ENCODE measurements at regions not wholly inside any gene's neighbourhood (a gene's known extent, or its start where the extent isn't known, plus 50 kb on each side); places are given as distances from the start of the nearest gene placed in this dataset.

DNA sequence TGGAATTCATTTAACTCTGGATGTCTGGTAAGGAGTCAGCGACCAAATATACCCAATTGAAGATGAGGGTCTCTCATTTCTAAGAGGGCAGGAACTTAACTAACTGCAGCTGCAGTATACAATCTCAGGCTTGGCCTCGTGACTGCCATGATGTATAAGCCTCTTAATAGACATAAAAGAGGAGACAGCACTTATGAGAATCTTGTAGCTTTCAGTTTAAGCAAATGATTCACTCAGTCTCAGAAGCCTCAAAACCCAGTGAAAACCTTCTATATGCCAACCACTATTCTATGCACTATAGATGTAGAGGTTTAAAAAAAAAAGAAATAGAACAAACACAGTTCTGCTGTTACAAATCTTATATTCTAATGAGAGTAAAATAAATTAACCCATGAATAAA lies 513.9 kb downstream of the TBL1XR1 start:
- H3K4me3 ChIP-seq (ENCODE audit: low read depth, low read length) = no peak overlapping the region
- TF ChIP-seq, protein P1, sequence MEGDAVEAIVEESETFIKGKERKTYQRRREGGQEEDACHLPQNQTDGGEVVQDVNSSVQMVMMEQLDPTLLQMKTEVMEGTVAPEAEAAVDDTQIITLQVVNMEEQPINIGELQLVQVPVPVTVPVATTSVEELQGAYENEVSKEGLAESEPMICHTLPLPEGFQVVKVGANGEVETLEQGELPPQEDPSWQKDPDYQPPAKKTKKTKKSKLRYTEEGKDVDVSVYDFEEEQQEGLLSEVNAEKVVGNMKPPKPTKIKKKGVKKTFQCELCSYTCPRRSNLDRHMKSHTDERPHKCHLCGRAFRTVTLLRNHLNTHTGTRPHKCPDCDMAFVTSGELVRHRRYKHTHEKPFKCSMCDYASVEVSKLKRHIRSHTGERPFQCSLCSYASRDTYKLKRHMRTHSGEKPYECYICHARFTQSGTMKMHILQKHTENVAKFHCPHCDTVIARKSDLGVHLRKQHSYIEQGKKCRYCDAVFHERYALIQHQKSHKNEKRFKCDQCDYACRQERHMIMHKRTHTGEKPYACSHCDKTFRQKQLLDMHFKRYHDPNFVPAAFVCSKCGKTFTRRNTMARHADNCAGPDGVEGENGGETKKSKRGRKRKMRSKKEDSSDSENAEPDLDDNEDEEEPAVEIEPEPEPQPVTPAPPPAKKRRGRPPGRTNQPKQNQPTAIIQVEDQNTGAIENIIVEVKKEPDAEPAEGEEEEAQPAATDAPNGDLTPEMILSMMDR (IDR thresholded peaks at IDR 0.05; ENCODE audit: insufficient read depth, low read depth, low read length) = no peak
- no peak for DNase-seq (ENCODE audit: low read depth)

GRCh38 chr3:176663837-176664831 lies 533.1 kb downstream of the TBL1XR1 start:
- TF ChIP-seq, protein P1 (IDR thresholded peaks at IDR 0.05; ENCODE audit: insufficient read depth, low read depth, low read length) = peak; percentile 38
- no peak overlapping the region for H3K4me3 ChIP-seq (ENCODE audit: low read depth, low read length)
- peak; percentile 71 for DNase-seq (ENCODE audit: low read depth)

DNA sequence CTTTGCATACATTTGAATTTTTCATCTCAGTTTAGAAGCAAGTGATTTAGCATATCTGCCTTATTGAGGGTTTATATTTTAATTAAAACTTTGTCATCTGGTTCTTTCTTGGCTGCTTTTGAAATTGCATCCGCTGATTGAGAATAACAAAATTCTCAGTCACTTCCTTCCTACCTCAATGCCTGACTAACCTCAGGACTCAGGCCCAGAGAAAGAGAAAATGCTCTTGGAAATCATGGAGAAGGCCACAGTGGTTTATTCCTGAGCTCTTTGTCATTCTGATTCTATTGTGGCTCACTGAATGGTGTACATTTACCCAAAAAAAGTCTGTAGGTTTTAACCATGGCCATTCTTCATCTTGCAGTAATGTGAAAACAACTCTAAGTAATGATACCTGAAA lies 533.9 kb downstream of the TBL1XR1 start:
- TF ChIP-seq, protein P1 (IDR thresholded peaks at IDR 0.05; ENCODE audit: insufficient read depth, low read depth, low read length) = no peak
- no peak overlapping the region for H3K4me3 ChIP-seq (ENCODE audit: low read depth, low read length)
- DNase-seq (ENCODE audit: low read depth) = no peak

DNA sequence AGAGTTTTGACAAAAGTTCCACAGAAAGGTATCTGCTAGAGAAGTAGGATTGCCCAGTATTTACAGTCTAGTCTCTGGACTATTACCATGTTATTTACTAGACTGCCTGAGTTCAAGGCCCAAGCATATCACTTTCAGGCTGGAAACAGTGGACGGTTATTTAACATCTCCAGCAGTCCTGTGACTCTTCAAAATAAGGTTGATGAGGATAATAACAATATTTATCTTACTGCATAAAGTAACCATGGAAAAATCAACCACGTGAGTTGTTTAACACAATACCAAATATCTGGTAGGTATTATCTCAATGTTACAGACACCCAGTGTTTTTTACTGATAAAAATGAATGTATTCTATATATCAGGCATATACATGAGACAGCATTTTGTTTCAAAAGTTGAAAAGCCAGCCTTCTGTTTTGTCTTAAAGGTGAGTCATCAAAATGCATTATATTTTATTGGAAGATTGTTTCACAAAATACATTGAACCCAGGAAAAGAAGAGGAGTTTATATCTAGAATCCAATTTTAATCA lies 535.8 kb downstream of the TBL1XR1 start:
- TF ChIP-seq, protein P1 (IDR thresholded peaks at IDR 0.05; ENCODE audit: insufficient read depth, low read depth, low read length) = no peak
- H3K4me3 ChIP-seq (ENCODE audit: low read depth, low read length) = no peak overlapping the region
- no peak for DNase-seq (ENCODE audit: low read depth)

DNA sequence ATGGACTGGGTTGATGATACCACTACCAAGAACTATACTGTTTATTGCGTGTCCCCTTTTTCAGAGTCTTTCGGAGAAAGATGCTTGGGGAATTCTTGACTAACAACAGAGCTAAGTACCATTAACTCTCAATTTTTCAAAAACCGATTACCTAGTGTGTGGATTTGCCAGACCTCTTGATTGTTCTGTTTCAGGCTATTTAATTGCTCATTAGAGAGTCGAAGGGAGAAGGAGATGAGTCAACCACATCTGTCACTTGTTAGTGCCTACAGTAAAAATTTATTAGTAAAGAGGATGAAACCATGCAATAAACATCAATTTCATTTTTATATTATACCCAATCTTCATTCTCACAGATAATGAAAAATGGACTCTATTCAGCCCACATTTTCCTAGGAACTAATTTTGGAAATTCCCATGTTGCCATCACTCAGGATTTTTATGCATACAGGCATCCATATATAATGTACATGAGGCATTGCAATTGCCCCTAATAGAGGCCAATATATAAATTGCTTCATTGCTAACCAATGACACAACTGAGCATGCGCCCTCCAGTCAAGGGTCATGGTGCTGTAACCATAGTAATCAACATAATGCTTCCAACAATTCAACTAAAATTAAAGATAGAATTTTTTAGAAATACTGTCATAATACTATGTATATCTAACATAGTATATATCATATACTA lies 541.7 kb downstream of the TBL1XR1 start:
- no peak for DNase-seq (ENCODE audit: low read depth)
- H3K4me3 ChIP-seq (ENCODE audit: low read depth, low read length) = no peak overlapping the region
- TF ChIP-seq, protein P1 (IDR thresholded peaks at IDR 0.05; ENCODE audit: insufficient read depth, low read depth, low read length) = no peak

- H3K4me3 ChIP-seq (ENCODE audit: low read depth, low read length) = no peak overlapping the region
- TF ChIP-seq, protein P1 (IDR thresholded peaks at IDR 0.05; ENCODE audit: insufficient read depth, low read depth, low read length) = no peak
- DNase-seq (ENCODE audit: low read depth) = no peak
These were observed 545.7 kb downstream of the TBL1XR1 start for GRCh38 chr3:176651622-176652021.

All from fibroblast of villous mesenchyme (primary cell).